ENCODE measurements at regions not wholly inside any gene's neighbourhood (a gene's known extent, or its start where the extent isn't known, plus 50 kb on each side); places are given as distances from the start of the nearest gene placed in this dataset.
A peak's percentile ranks its signal among the peaks of the same experiment; 100 is the strongest.

DNA sequence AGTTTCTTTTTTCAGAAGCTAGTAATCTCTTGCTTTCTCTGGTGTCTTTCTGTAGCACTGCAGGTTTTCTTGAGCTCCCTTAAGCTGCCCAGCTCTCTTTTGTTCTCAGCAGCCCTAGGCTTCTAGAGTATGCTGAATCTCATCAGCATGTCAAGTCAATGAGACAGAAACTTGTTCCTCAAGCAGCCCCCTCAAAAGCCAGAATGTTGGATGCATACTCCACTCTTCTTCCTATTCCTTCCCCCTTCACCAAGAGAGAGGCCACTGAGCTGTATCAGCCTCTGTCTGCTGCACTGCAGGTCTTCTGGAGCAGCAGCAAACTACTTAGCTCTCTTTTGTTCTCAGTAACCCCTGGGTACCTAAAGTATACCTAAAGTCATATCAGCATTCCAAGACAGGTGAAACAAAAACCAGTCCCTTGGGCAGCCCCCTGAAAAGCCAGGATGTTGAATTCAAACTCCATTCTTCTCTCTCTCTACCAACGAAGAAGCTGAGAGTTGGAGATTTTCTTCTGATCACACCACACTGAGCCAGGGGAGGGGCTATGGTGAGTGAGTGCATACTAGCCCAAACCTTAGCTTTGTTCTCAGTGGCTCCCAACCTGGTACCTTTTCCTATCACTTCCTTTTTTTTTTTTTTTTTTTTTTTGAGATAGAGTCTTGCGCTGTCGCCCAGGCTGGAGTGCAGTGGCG is 73.3 kb upstream of the WAC start:
- H3K79me2 ChIP-seq (ENCODE audit: control insufficient read depth, insufficient read depth, low read length), result no peaks in the 10 kb centered on the region
- intact Hi-C loops (cut with micrococcal nuclease), result no loop called here
- DNase-seq (ENCODE audit: extremely low read depth in 1 of 4, low spot score in 3 of 4), result no peak
- WGBS (ENCODE audit: insufficient coverage, low coverage, missing lambda C conversion rate), result no CpG with 5 or more reads among the region's 4 CpGs
- ChIA-PET POLR2A (interaction anchor here (0.6 to 1.3 kb wide), 5 partner anchors 12 to 169 kb away, joined by 3 to 4 read pairs (median 3); no protein-coding TSS in a partner anchor), CTCF (ENCODE audit: low intra/inter-chr PET ratio) (no interaction called here)
- H3K27ac ChIP-seq (ENCODE audit: extremely low read depth, low read depth, low read length), result no peak overlapping the region
- H3K4me1 ChIP-seq (replicated peaks in 1 of 2; ENCODE audit: control insufficient read depth in 2 of 2, insufficient read depth in 2 of 2, low read length in 2 of 2), result 0 out of 5 replicates have a peak, but pooled peaks cover 0 to 2% of the 10 kb centered on the region in 2 experiments
- no peaks in the 10 kb centered on the region for H4K20me1 ChIP-seq (replicated peaks; ENCODE audit: control insufficient read depth, insufficient read depth, low read length)
- in situ Hi-C loops (cut with MboI), result no loop called here
- no peak overlapping the region for H2AFZ ChIP-seq (ENCODE audit: low read depth, low read length)
- H3K36me3 ChIP-seq (ENCODE audit: control insufficient read depth, insufficient read depth, low read length), result no peaks in the 10 kb centered on the region
- no peaks in the 10 kb centered on the region for H3K9me1 ChIP-seq (ENCODE audit: control insufficient read depth, insufficient read depth, low read length)
- H3K4me3 ChIP-seq, result no peak overlapping the region
- no peaks in the 10 kb centered on the region for H3K9me3 ChIP-seq (replicated peaks; ENCODE audit: control insufficient read depth, insufficient read depth, low read depth, low read length)
- H3K9ac ChIP-seq (ENCODE audit: insufficient read depth in 1 of 2, low read depth in 2 of 2, low read length in 2 of 2), result no peak overlapping the region
- no TSS peak for BruUV-seq (replicated peaks)
- H3K4me2 ChIP-seq (ENCODE audit: insufficient read depth, low read length), result no peak overlapping the region
- ATAC-seq, result peak; percentile 61; the same call in 2 of the 3 replicates
- peaks cover 7 to 8% of the 10 kb centered on the region in 2 experiments for H3K27me3 ChIP-seq (ENCODE audit: control insufficient read depth in 2 of 2, insufficient read depth in 2 of 2, low read length in 2 of 2)
- FAIRE-seq, result no peak
- TF ChIP-seq, protein P1, sequence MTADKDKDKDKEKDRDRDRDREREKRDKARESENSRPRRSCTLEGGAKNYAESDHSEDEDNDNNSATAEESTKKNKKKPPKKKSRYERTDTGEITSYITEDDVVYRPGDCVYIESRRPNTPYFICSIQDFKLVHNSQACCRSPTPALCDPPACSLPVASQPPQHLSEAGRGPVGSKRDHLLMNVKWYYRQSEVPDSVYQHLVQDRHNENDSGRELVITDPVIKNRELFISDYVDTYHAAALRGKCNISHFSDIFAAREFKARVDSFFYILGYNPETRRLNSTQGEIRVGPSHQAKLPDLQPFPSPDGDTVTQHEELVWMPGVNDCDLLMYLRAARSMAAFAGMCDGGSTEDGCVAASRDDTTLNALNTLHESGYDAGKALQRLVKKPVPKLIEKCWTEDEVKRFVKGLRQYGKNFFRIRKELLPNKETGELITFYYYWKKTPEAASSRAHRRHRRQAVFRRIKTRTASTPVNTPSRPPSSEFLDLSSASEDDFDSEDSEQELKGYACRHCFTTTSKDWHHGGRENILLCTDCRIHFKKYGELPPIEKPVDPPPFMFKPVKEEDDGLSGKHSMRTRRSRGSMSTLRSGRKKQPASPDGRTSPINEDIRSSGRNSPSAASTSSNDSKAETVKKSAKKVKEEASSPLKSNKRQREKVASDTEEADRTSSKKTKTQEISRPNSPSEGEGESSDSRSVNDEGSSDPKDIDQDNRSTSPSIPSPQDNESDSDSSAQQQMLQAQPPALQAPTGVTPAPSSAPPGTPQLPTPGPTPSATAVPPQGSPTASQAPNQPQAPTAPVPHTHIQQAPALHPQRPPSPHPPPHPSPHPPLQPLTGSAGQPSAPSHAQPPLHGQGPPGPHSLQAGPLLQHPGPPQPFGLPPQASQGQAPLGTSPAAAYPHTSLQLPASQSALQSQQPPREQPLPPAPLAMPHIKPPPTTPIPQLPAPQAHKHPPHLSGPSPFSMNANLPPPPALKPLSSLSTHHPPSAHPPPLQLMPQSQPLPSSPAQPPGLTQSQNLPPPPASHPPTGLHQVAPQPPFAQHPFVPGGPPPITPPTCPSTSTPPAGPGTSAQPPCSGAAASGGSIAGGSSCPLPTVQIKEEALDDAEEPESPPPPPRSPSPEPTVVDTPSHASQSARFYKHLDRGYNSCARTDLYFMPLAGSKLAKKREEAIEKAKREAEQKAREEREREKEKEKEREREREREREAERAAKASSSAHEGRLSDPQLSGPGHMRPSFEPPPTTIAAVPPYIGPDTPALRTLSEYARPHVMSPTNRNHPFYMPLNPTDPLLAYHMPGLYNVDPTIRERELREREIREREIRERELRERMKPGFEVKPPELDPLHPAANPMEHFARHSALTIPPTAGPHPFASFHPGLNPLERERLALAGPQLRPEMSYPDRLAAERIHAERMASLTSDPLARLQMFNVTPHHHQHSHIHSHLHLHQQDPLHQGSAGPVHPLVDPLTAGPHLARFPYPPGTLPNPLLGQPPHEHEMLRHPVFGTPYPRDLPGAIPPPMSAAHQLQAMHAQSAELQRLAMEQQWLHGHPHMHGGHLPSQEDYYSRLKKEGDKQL (CRISPR knock-in tag; IDR thresholded peaks at IDR 0.05; ENCODE audit: borderline replicate concordance), result no peak
- no peak for TF ChIP-seq ZEB2 (IDR thresholded peaks at IDR 0.05)
- TF ChIP-seq NR3C1 (CRISPR knock-in tag; IDR thresholded peaks at IDR 0.05), result no peak
- no peak for TF ChIP-seq HSF4 (CRISPR knock-in tag; IDR thresholded peaks at IDR 0.05; ENCODE audit: borderline replicate concordance)
- TF ChIP-seq KLF10 (CRISPR knock-in tag; IDR thresholded peaks at IDR 0.05), result no peak
- TF ChIP-seq MEF2A (IDR thresholded peaks at IDR 0.05; ENCODE audit: control insufficient read depth, low read depth, low read length), result no peak
- TF ChIP-seq NFXL1 (CRISPR knock-in tag; IDR thresholded peaks at IDR 0.05), result no peak
- TF ChIP-seq NFE2 (IDR thresholded peaks at IDR 0.05; ENCODE audit: low read depth), result no peak
- no peak for TF ChIP-seq FUS (optimal IDR thresholded peaks at IDR 0.05; ENCODE audit: low read depth, low read length)
- no peak for TF ChIP-seq HNRNPH1 (optimal IDR thresholded peaks at IDR 0.05; ENCODE audit: low read depth, low read length)
- TF ChIP-seq MAFF (IDR thresholded peaks at IDR 0.05; ENCODE audit: low read length), result no peak
- TF ChIP-seq ESRRA (IDR thresholded peaks at IDR 0.05; ENCODE audit: borderline replicate concordance, low read depth), result no peak
- TF ChIP-seq, protein P2, sequence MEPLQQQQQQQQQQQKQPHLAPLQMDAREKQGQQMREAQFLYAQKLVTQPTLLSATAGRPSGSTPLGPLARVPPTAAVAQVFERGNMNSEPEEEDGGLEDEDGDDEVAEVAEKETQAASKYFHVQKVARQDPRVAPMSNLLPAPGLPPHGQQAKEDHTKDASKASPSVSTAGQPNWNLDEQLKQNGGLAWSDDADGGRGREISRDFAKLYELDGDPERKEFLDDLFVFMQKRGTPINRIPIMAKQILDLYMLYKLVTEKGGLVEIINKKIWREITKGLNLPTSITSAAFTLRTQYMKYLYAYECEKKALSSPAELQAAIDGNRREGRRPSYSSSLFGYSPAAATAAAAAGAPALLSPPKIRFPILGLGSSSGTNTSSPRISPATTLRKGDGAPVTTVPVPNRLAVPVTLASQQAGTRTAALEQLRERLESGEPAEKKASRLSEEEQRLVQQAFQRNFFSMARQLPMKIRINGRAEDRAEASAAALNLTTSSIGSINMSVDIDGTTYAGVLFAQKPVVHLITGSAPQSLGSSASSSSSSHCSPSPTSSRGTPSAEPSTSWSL (CRISPR knock-in tag; IDR thresholded peaks at IDR 0.05; ENCODE audit: borderline replicate concordance), result no peak
- TF ChIP-seq, protein P3, sequence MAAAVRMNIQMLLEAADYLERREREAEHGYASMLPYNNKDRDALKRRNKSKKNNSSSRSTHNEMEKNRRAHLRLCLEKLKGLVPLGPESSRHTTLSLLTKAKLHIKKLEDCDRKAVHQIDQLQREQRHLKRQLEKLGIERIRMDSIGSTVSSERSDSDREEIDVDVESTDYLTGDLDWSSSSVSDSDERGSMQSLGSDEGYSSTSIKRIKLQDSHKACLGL (CRISPR knock-in tag; IDR thresholded peaks at IDR 0.05; ENCODE audit: borderline replicate concordance, poor library complexity, severe bottlenecking), result no peak
- no peak for TF ChIP-seq XRCC4 (IDR thresholded peaks at IDR 0.05; ENCODE audit: extremely low read depth, insufficient read depth, insufficient read length)
